ENCODE measurements at regions not wholly inside any gene's neighbourhood (a gene's known extent, or its start where the extent isn't known, plus 50 kb on each side); places are given as distances from the start of the nearest gene placed in this dataset.

- Histone ChIP-seq H2AFZ (ENCODE audit: low read length) (no peak overlapping the region), H3K27me3 (replicated peaks; ENCODE audit: insufficient read depth, low read length) (no peaks in the 10 kb centered on the region), H3K79me2 (ENCODE audit: low read length) (no peaks in the 10 kb centered on the region), H3K9ac (ENCODE audit: low read length) (no peak overlapping the region), H3K4me3 (ENCODE audit: low read length) (no peak overlapping the region), H3K36me3 (replicated peaks; ENCODE audit: insufficient read depth, low read length) (no peaks in the 10 kb centered on the region), H3K4me1 (ENCODE audit: low read length) (no peaks in the 10 kb centered on the region), H3K9me2 (replicated peaks; ENCODE audit: insufficient read depth, low read length) (no peaks in the 10 kb centered on the region), H3F3A (ENCODE audit: insufficient read depth, low read length) (no peaks in the 10 kb centered on the region), H3K9me3 (replicated peaks; ENCODE audit: insufficient read depth, low read length) (no peaks in the 10 kb centered on the region), H4K20me1 (ENCODE audit: insufficient read depth, low read length) (no peaks in the 10 kb centered on the region), H3K4me2 (ENCODE audit: low read depth, low read length) (no peak overlapping the region), H3K27ac (ENCODE audit: low read length) (no peak overlapping the region)
- DNase-seq: no peak
- TF ChIP-seq EZH2phosphoT487 (IDR thresholded peaks at IDR 0.05; ENCODE audit: low read length): no peak
- TF ChIP-seq EZH2 (optimal IDR thresholded peaks at IDR 0.05; ENCODE audit: low read depth, low read length): no peak
- TF ChIP-seq CTCF (IDR thresholded peaks at IDR 0.05; ENCODE audit: low read length): no peak
These were observed 75.3 kb upstream of the COX10 start for GRCh38 chr17:13994050-13994449.

DNA sequence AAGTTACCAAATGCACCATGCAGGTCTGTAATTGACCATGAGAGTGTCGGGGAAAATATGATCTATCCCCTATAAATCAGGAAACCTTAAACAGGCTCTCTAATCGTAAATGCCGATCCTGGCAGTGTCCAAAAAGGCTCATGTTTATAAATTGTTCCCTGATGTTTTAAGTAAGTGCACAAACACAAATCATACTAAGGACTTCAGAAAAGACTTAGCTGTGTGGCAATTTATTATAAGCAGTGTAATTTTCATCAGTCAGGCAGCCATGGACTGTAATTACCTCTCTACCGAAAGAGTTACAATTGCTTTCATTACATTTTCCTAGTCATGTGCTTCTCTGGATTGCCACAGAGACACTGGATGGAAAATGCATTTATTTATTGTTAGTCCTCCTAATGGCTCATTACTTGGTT is 73.4 kb upstream of the COX10 start:
- H2AFZ ChIP-seq (ENCODE audit: low read length): no peak overlapping the region
- no peaks in the 10 kb centered on the region for H3K27me3 ChIP-seq (replicated peaks; ENCODE audit: insufficient read depth, low read length)
- no peaks in the 10 kb centered on the region for H3K4me1 ChIP-seq (ENCODE audit: low read length)
- no peak overlapping the region for H3K9ac ChIP-seq (ENCODE audit: low read length)
- no peaks in the 10 kb centered on the region for H3K79me2 ChIP-seq (ENCODE audit: low read length)
- no peak overlapping the region for H3K27ac ChIP-seq (ENCODE audit: low read length)
- no peak overlapping the region for H3K4me3 ChIP-seq (ENCODE audit: low read length)
- H3K36me3 ChIP-seq (replicated peaks; ENCODE audit: insufficient read depth, low read length): no peaks in the 10 kb centered on the region
- no peaks in the 10 kb centered on the region for H4K20me1 ChIP-seq (ENCODE audit: insufficient read depth, low read length)
- H3K9me3 ChIP-seq (replicated peaks; ENCODE audit: insufficient read depth, low read length): no peaks in the 10 kb centered on the region
- TF ChIP-seq CTCF (IDR thresholded peaks at IDR 0.05; ENCODE audit: low read length) (no peak), EZH2phosphoT487 (IDR thresholded peaks at IDR 0.05; ENCODE audit: low read length) (no peak), EZH2 (optimal IDR thresholded peaks at IDR 0.05; ENCODE audit: low read depth, low read length) (no peak)
- no peaks in the 10 kb centered on the region for H3F3A ChIP-seq (ENCODE audit: insufficient read depth, low read length)
- no peak overlapping the region for H3K4me2 ChIP-seq (ENCODE audit: low read depth, low read length)
- DNase-seq: no peak
- no peaks in the 10 kb centered on the region for H3K9me2 ChIP-seq (replicated peaks; ENCODE audit: insufficient read depth, low read length)

GRCh38 chr17:13996276-13996675 is 73.0 kb upstream of the COX10 start:
- Histone ChIP-seq H3K4me2 (ENCODE audit: low read depth, low read length) (no peak overlapping the region), H3K9me2 (replicated peaks; ENCODE audit: insufficient read depth, low read length) (no peaks in the 10 kb centered on the region), H3K9me3 (replicated peaks; ENCODE audit: insufficient read depth, low read length) (no peaks in the 10 kb centered on the region), H2AFZ (ENCODE audit: low read length) (no peak overlapping the region), H3K36me3 (replicated peaks; ENCODE audit: insufficient read depth, low read length) (no peaks in the 10 kb centered on the region), H3K79me2 (ENCODE audit: low read length) (no peaks in the 10 kb centered on the region), H3F3A (ENCODE audit: insufficient read depth, low read length) (no peaks in the 10 kb centered on the region), H3K27ac (ENCODE audit: low read length) (no peak overlapping the region), H4K20me1 (ENCODE audit: insufficient read depth, low read length) (no peaks in the 10 kb centered on the region), H3K27me3 (replicated peaks; ENCODE audit: insufficient read depth, low read length) (no peaks in the 10 kb centered on the region), H3K4me3 (ENCODE audit: low read length) (no peak overlapping the region), H3K4me1 (ENCODE audit: low read length) (no peaks in the 10 kb centered on the region), H3K9ac (ENCODE audit: low read length) (no peak overlapping the region)
- TF ChIP-seq EZH2phosphoT487 (IDR thresholded peaks at IDR 0.05; ENCODE audit: low read length) (no peak), CTCF (IDR thresholded peaks at IDR 0.05; ENCODE audit: low read length) (no peak), EZH2 (optimal IDR thresholded peaks at IDR 0.05; ENCODE audit: low read depth, low read length) (no peak)
- no peak for DNase-seq
